Astrocyte (in vitro differentiated cells and primary cell): ENCODE measurements at regions not wholly inside any gene's neighbourhood (a gene's known extent, or its start where the extent isn't known, plus 50 kb on each side); places are given as distances from the start of the nearest gene placed in this dataset.
A peak's percentile ranks its signal among the peaks of the same experiment; 100 is the strongest.

Experiments
- DNase-seq: peaks from one replicate; pipeline ENCODE4 v3.0.0-alpha.2; 2010; ENCODE audit warnings: low read depth
- FAIRE-seq: peaks from 2 replicates; lab custom pipeline; 2011; peaks lifted over from hg19 to GRCh38; lab: Jason Lieb, UNC
- H2AFZ ChIP-seq: 2 replicates; pipeline ENCODE4 v1.6.0; 2012; ENCODE audit warnings: low read depth, low read length, inconsistent platforms
- H3K27ac ChIP-seq: 2 replicates; pipeline ENCODE4 v1.5.1; 2011; ENCODE audit warnings: low read depth, low read length, inconsistent platforms
- H3K27me3 ChIP-seq: 2 replicates; pipeline ENCODE4 v1.6.0; 2011; ENCODE audit warnings: low read length, inconsistent platforms; ENCODE audit not compliant: insufficient read depth
- H3K36me3 ChIP-seq: 2 replicates; pipeline ENCODE4 v1.5.1; 2011; ENCODE audit warnings: low read length, inconsistent platforms; ENCODE audit not compliant: insufficient read depth
- H3K4me1 ChIP-seq: 2 replicates; pipeline ENCODE4 v1.5.1; 2011; ENCODE audit warnings: low read length, inconsistent platforms; ENCODE audit not compliant: insufficient read depth
- H3K4me2 ChIP-seq: 2 replicates; pipeline ENCODE4 v1.6.0; 2012; ENCODE audit warnings: low read length, inconsistent platforms
- H3K4me3 ChIP-seq: 2 replicates; pipeline ENCODE4 v1.5.1; 2011; ENCODE audit warnings: low read depth, mild to moderate bottlenecking, low read length, inconsistent platforms; ENCODE audit not compliant: insufficient read depth
- H3K79me2 ChIP-seq: 2 replicates; pipeline ENCODE4 v1.6.0; 2012; ENCODE audit warnings: mild to moderate bottlenecking, low read length, inconsistent platforms; ENCODE audit not compliant: insufficient read depth
- H3K9ac ChIP-seq: 2 replicates; pipeline ENCODE4 v1.6.0; 2012; ENCODE audit warnings: mild to moderate bottlenecking, low read length, inconsistent platforms
- H3K9me3 ChIP-seq: 2 replicates; pipeline ENCODE4 v1.5.1; 2012; ENCODE audit warnings: low read depth, mild to moderate bottlenecking, low read length, inconsistent platforms; ENCODE audit not compliant: insufficient read depth
- H4K20me1 ChIP-seq: 2 replicates; pipeline ENCODE4 v1.6.0; 2012; ENCODE audit warnings: low read length, inconsistent platforms; ENCODE audit not compliant: insufficient read depth
- H3K27ac Mint-ChIP-seq: one replicate; pipeline ENCODE4 v1.8.0; 2021; ENCODE audit warnings: mild to moderate bottlenecking, mixed read lengths; ENCODE audit not compliant: unreplicated experiment
- H3K27me3 Mint-ChIP-seq: one replicate; pipeline ENCODE4 v1.8.0; 2021; ENCODE audit warnings: low read depth, mixed read lengths; ENCODE audit not compliant: unreplicated experiment
- H3K36me3 Mint-ChIP-seq: one replicate; pipeline ENCODE4 v1.8.0; 2021; ENCODE audit warnings: low read depth, mixed read lengths; ENCODE audit not compliant: unreplicated experiment
- H3K4me1 Mint-ChIP-seq: one replicate; pipeline ENCODE4 v1.8.0; 2021; ENCODE audit warnings: low read depth, mixed read lengths; ENCODE audit not compliant: unreplicated experiment
- H3K4me3 Mint-ChIP-seq: one replicate; pipeline ENCODE4 v1.8.0; 2021; ENCODE audit warnings: mild to moderate bottlenecking, moderate library complexity, mixed read lengths; ENCODE audit not compliant: unreplicated experiment
- H3K9me3 Mint-ChIP-seq: one replicate; pipeline ENCODE4 v1.8.0; 2021; ENCODE audit warnings: mild to moderate bottlenecking, mixed read lengths; ENCODE audit not compliant: unreplicated experiment
- EZH2 ChIP-seq: IDR thresholded peaks from 2 replicates; pipeline ENCODE4 v1.6.1; 2012; ENCODE audit warnings: mild to moderate bottlenecking, low read length, inconsistent platforms; ENCODE audit not compliant: insufficient read depth
- TF ChIP-seq, protein P1 (sequence below): IDR thresholded peaks from 2 replicates; pipeline ENCODE4 v1.5.1; 2011; ENCODE audit warnings: low read depth, mild to moderate bottlenecking, inconsistent platforms, low read length, moderate library complexity; ENCODE audit not compliant: insufficient read depth

DNA sequence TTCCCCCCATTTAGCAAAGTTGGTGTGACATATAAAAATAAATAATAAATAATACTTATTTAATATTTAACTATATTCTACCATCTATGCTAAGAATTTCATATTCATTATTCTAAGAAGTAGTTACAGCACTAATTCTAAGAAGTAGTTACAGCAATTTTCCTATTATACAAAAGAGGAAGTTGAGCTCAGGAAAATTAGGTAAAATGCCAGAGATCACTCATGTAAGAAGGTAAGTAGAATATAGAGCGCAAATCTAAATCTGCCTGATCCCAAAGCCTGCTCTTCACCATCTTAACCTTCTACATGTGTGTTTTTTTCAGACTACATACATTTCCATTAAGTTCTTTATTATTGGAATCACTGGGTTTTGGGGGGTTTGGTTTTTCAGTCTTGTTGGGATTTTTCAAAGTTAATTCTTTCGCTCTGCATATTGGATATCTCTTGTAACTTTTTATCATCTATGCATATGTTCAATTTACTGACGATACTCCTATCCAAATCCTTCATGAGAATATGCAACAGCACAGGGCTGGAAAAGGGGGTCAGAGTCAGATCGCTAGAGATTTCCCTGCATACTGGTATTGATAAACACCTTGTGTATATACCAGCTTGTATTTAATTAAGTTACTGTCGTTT, 852.1 kb downstream of the MAT2B start:
- H3K36me3 ChIP-seq: no peaks in the 10 kb centered on the region
- Mint-ChIP-seq H3K27ac (no peak overlapping the region), H3K9me3 (no peaks in the 10 kb centered on the region), H3K4me1 (peaks cover 27% of the 10 kb centered on the region), H3K4me3 (no peak overlapping the region), H3K36me3 (no peaks in the 10 kb centered on the region), H3K27me3 (no peaks in the 10 kb centered on the region)
- no peaks in the 10 kb centered on the region for H4K20me1 ChIP-seq
- H3K79me2 ChIP-seq: no peaks in the 10 kb centered on the region
- no peak overlapping the region for H3K27ac ChIP-seq
- no peak for TF ChIP-seq EZH2
- TF ChIP-seq, protein P1, sequence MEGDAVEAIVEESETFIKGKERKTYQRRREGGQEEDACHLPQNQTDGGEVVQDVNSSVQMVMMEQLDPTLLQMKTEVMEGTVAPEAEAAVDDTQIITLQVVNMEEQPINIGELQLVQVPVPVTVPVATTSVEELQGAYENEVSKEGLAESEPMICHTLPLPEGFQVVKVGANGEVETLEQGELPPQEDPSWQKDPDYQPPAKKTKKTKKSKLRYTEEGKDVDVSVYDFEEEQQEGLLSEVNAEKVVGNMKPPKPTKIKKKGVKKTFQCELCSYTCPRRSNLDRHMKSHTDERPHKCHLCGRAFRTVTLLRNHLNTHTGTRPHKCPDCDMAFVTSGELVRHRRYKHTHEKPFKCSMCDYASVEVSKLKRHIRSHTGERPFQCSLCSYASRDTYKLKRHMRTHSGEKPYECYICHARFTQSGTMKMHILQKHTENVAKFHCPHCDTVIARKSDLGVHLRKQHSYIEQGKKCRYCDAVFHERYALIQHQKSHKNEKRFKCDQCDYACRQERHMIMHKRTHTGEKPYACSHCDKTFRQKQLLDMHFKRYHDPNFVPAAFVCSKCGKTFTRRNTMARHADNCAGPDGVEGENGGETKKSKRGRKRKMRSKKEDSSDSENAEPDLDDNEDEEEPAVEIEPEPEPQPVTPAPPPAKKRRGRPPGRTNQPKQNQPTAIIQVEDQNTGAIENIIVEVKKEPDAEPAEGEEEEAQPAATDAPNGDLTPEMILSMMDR: no peak
- no peak overlapping the region for H3K4me3 ChIP-seq
- H3K9ac ChIP-seq: no peak overlapping the region
- H3K4me2 ChIP-seq: no peak overlapping the region
- DNase-seq (no peak), FAIRE-seq (no peak)
- H3K27me3 ChIP-seq: no peaks in the 10 kb centered on the region
- H2AFZ ChIP-seq: no peak overlapping the region
- H3K4me1 ChIP-seq: peaks cover 18% of the 10 kb centered on the region
- H3K9me3 ChIP-seq: no peaks in the 10 kb centered on the region

DNA sequence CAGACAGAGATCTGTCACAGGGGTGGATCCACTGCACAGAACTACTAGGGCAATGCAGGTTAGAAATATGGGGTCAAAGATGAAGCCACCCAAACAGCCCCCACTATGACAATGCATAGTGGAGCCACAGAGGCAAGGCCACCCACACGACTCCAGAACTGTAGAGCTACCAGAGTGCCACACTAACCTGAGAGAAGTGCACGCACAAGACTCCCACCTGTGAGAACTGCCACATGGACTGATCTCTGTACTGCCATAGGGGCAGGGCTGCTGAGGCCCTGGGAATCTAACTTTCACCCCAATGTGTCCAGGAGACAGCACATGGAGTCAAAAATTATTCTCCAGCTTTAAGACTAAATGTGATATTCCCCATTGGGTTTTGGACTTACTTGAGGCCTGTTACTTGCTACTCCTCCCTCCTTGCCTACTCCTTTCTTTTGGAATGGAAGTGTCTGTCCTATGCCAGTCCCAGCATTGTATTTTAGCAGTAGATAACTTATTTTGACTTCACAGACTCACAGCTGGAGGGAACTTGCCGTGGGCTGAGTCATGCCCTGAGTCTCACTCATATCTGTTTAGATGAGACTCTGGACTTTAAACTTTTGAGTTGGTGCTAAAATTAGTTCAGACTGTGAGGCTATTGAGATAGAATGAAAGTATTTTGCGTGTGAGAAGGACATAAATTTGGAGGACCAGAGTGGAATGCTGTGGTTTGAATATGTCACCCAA, 853.3 kb downstream of the MAT2B start:
- H3K27ac Mint-ChIP-seq: peak overlapping the region; percentile 81

More for the DNA sequence above, 853.3 kb downstream of the MAT2B start:
- no peak overlapping the region for H3K4me3 Mint-ChIP-seq
- Histone ChIP-seq H2AFZ (peak overlapping the region; percentile 29), H3K79me2 (no peaks in the 10 kb centered on the region), H3K27me3 (no peaks in the 10 kb centered on the region), H3K27ac (peak overlapping the region; percentile 51), H3K9ac (no peak overlapping the region), H4K20me1 (no peaks in the 10 kb centered on the region), H3K4me1 (peaks cover 18% of the 10 kb centered on the region), H3K36me3 (no peaks in the 10 kb centered on the region), H3K4me3 (no peak overlapping the region), H3K4me2 (peak overlapping the region; percentile 55), H3K9me3 (no peaks in the 10 kb centered on the region)
- TF ChIP-seq, protein P1: no peak
- TF ChIP-seq EZH2: no peak
- no peaks in the 10 kb centered on the region for H3K9me3 Mint-ChIP-seq
- peaks cover 23% of the 10 kb centered on the region for H3K4me1 Mint-ChIP-seq
- no peaks in the 10 kb centered on the region for H3K27me3 Mint-ChIP-seq
- no peaks in the 10 kb centered on the region for H3K36me3 Mint-ChIP-seq
- FAIRE-seq (no peak), DNase-seq (peak; percentile 83)
